Stimulated activated naive B cell treated with anti-CD40 and anti-IgM and Interleukin-4, amounts not matched to agents 10 μg/mL and 1 μg/mL and 100 μg/mL, for 72 hours (primary cell): ENCODE measurements at regions not wholly inside any gene's neighbourhood (a gene's known extent, or its start where the extent isn't known, plus 50 kb on each side); places are given as distances from the start of the nearest gene placed in this dataset.

Source experiments
- ATAC-seq, 2 donors: fragments of 150-1000 bp; cut with Tn5 transposase; replicated peaks; 2 replicates each; pipeline ENCODE4 v1.10.0; 2021; ENCODE audit warnings: moderate library complexity in 1 of 2
- DNase-seq: peaks from one replicate; pipeline ENCODE4 v3.0.0; 2021
- H3K27ac Mint-ChIP-seq: one replicate; pipeline ENCODE4 v1.8.0; 2022; ENCODE audit warnings: mild to moderate bottlenecking, mixed read lengths
- H3K27me3 Mint-ChIP-seq, 2 donors: one replicate each; pipeline ENCODE4 v1.8.0; 2022; ENCODE audit warnings: mixed read lengths in 2 of 2
- H3K36me3 Mint-ChIP-seq, 2 donors: one replicate each; pipeline ENCODE4 v1.8.0; 2022; ENCODE audit warnings: mixed read lengths in 2 of 2, mild to moderate bottlenecking in 1 of 2
- H3K4me1 Mint-ChIP-seq, 2 donors: one replicate each; pipeline ENCODE4 v1.8.0; 2022; ENCODE audit warnings: mixed read lengths in 2 of 2, mild to moderate bottlenecking in 1 of 2
- H3K4me3 Mint-ChIP-seq, 2 donors: one replicate each; pipeline ENCODE4 v1.8.0; 2022; ENCODE audit warnings: mild to moderate bottlenecking in 2 of 2, mixed read lengths in 2 of 2, moderate library complexity in 1 of 2
- H3K9me3 Mint-ChIP-seq, 2 donors: one replicate each; pipeline ENCODE4 v1.8.0; 2022; ENCODE audit warnings: mixed read lengths in 2 of 2, mild to moderate bottlenecking in 1 of 2

GRCh38 chr6:134520181-134521115 lies 202.5 kb upstream of the SGK1 start:
- no peak for DNase-seq
- Mint-ChIP-seq H3K27ac (no peak overlapping the region), H3K36me3 (no peaks in the 10 kb centered on the region), H3K4me3 (no peak overlapping the region), H3K4me1 (peaks cover 10 to 26% of the 10 kb centered on the region in 2 donors), H3K9me3 (no peaks in the 10 kb centered on the region), H3K27me3 (no peaks in the 10 kb centered on the region)
- ATAC-seq, result no peak

GRCh38 chr6:134519465-134519864 lies 201.6 kb upstream of the SGK1 start:
- DNase-seq (no peak), ATAC-seq (peak; percentile 61 to 65)
- Mint-ChIP-seq H3K9me3 (no peaks in the 10 kb centered on the region), H3K4me1 (peaks cover 10 to 26% of the 10 kb centered on the region in 2 donors), H3K36me3 (no peaks in the 10 kb centered on the region), H3K27ac (no peak overlapping the region), H3K27me3 (no peaks in the 10 kb centered on the region), H3K4me3 (peak overlapping the region in 1 of 2 donors; percentile 47)

DNA sequence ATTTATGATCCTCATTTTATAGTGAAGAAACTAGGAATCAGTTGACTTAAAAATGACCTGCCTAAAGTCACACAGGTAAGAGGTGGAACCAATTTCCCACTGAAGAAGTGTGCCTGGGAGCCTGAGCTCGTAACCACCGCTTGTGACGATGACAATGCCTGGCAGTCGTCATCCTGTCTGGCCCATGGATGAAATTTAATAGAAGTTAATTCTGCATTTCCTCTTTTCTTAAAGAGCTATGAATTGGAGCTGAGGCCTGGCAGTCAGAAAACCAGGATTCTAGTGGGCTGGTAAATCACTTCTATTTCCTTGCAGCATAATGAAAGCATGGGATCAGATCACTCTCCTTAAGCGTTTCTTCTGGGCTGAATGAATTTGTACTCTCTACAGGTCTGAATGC lies 200.0 kb upstream of the SGK1 start:
- Mint-ChIP-seq H3K27ac (no peak overlapping the region), H3K36me3 (no peaks in the 10 kb centered on the region)

DNA sequence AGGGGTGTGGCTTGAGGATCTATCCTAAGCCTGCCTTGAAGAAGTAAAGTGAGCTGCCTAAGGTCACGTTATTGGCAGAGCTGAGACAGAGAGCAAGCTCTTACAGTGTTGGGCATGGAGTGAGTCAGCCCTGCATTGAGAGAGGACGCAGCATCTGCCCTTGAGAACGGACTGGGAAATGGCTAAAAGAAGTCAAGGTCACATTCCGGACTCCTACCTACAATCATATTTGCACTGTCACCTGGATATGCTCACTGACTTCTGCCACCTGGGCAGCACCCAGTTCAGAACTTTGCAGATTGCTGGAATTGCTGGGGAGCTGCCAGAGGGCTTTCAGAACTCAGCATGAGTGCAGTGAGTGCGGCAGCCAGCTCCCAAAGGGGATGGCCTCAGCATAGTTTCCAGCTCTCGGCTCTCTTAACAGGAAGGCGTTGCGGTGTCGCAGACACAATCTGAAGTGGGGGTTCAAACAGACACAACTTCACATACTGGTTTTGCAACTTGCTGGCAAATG lies 199.3 kb upstream of the SGK1 start:
- H3K27ac Mint-ChIP-seq, result no peak overlapping the region
- H3K27me3 Mint-ChIP-seq, result no peaks in the 10 kb centered on the region
- DNase-seq, result no peak
- no peaks in the 10 kb centered on the region for H3K36me3 Mint-ChIP-seq
- no peak for ATAC-seq
- H3K4me1 Mint-ChIP-seq, result peaks cover 14 to 28% of the 10 kb centered on the region in 2 donors
- no peaks in the 10 kb centered on the region for H3K9me3 Mint-ChIP-seq
- H3K4me3 Mint-ChIP-seq, result no peak overlapping the region

More for the DNA sequence above, 200.0 kb upstream of the SGK1 start:
- DNase-seq (no peak), ATAC-seq (no peak)
- peaks cover 13 to 26% of the 10 kb centered on the region in 2 donors for H3K4me1 Mint-ChIP-seq
- H3K9me3 Mint-ChIP-seq, result no peaks in the 10 kb centered on the region
- no peak overlapping the region for H3K4me3 Mint-ChIP-seq
- H3K27me3 Mint-ChIP-seq, result no peaks in the 10 kb centered on the region

DNA sequence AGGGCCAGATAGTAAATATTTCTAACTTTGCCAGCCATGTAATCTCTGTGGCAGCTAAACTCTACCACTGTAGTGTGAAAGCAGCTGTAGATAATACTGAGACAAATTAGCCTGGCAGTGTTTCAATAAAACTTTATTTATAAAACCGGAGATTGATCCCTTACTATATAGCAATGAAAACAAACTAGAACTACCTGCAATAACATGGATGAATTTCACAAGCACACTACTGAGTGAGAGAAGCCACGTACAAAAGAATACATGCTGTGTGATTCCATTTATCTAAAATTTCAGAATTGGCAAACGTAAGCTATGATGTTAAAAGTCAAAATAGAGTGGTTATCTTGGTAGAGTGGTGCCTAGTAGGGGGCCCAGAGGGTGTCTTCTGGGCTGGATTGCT lies 198.7 kb upstream of the SGK1 start:
- no peaks in the 10 kb centered on the region for H3K9me3 Mint-ChIP-seq
- DNase-seq, result no peak
- no peak overlapping the region for H3K27ac Mint-ChIP-seq
- no peak for ATAC-seq
- H3K4me3 Mint-ChIP-seq, result no peak overlapping the region
- H3K4me1 Mint-ChIP-seq, result peaks cover 16 to 34% of the 10 kb centered on the region in 2 donors
- H3K27me3 Mint-ChIP-seq, result no peaks in the 10 kb centered on the region
- no peaks in the 10 kb centered on the region for H3K36me3 Mint-ChIP-seq

GRCh38 chr6:134515986-134516385 lies 198.1 kb upstream of the SGK1 start:
- Mint-ChIP-seq H3K4me3 (no peak overlapping the region), H3K36me3 (no peaks in the 10 kb centered on the region), H3K9me3 (no peaks in the 10 kb centered on the region), H3K27ac (no peak overlapping the region), H3K4me1 (peaks cover 13 to 39% of the 10 kb centered on the region in 2 donors), H3K27me3 (no peaks in the 10 kb centered on the region)
- no peak for DNase-seq
- ATAC-seq, result no peak

- Mint-ChIP-seq H3K4me1 (peaks cover 9 to 21% of the 10 kb centered on the region in 2 donors), H3K4me3 (no peak overlapping the region), H3K9me3 (no peaks in the 10 kb centered on the region), H3K27me3 (no peaks in the 10 kb centered on the region), H3K27ac (no peak overlapping the region), H3K36me3 (no peaks in the 10 kb centered on the region)
- ATAC-seq (no peak), DNase-seq (no peak)
Measured at GRCh38 chr6:134512981-134513391, 195.1 kb upstream of the SGK1 start.

DNA sequence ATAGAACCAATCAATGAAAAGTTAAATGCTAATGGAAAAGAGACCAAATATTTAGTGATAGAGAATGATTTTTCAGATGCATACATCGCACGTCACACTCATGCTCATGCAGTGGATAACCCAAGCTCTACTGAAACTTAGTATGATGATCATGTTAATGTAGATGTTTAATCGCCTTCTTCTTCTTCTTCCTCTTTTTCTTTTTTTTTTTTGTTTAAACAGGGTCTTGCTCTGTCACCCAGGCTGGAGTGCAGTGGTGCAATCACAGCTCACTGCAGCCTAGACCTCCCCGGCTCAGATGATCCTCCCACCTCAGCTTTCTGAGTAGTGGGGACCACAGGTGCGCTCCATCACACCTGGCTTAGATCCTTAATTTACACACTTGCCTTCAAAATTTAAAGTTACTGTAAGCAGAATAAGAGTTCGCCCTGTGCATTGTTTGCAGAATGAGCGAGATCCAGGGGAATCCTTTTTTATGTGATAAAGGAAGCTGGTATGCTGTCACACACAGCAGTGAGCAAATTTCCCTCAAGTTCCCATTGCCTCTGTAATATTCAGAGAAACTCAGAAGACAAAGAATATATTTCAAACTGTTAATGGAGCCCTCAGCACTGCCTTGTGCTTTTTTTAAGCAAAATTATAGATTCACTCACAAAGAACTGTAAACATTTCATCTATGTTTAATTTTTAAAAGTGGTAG lies 194.2 kb upstream of the SGK1 start:
- no peaks in the 10 kb centered on the region for H3K36me3 Mint-ChIP-seq
- no peaks in the 10 kb centered on the region for H3K9me3 Mint-ChIP-seq
- peaks cover 7 to 17% of the 10 kb centered on the region in 2 donors for H3K4me1 Mint-ChIP-seq
- ATAC-seq, result no peak
- no peak overlapping the region for H3K4me3 Mint-ChIP-seq
- no peak overlapping the region for H3K27ac Mint-ChIP-seq
- DNase-seq, result no peak
- H3K27me3 Mint-ChIP-seq, result no peaks in the 10 kb centered on the region

GRCh38 chr6:134510920-134511319 lies 193.0 kb upstream of the SGK1 start:
- ATAC-seq, result no peak
- no peaks in the 10 kb centered on the region for H3K9me3 Mint-ChIP-seq
- H3K4me1 Mint-ChIP-seq, result peaks cover 7 to 16% of the 10 kb centered on the region in 2 donors
- no peaks in the 10 kb centered on the region for H3K36me3 Mint-ChIP-seq
- no peak overlapping the region for H3K27ac Mint-ChIP-seq
- no peak overlapping the region for H3K4me3 Mint-ChIP-seq
- DNase-seq, result no peak
- no peaks in the 10 kb centered on the region for H3K27me3 Mint-ChIP-seq

DNA sequence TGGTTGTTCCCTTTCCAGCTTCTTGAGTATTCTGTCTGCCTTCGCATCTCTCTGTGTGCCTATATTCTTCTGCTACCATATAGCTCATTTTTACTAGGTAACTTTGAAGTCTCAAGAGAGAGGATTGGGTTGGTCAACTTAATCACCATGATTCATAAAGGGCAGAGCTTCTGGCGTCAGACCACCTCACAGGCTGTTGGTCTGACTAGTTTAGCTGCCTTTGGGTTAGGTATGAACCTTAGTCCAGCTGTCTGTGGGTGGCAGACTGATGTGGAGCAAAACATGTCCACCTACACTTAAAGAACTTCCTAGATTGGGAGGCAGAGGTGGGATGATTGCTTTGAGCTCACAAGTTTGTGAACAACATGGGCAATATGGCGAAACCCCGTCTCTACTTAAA lies 192.2 kb upstream of the SGK1 start:
- Mint-ChIP-seq H3K27ac (no peak overlapping the region), H3K9me3 (no peaks in the 10 kb centered on the region), H3K4me1 (peaks cover 7 to 16% of the 10 kb centered on the region in 2 donors), H3K36me3 (no peaks in the 10 kb centered on the region), H3K4me3 (no peak overlapping the region), H3K27me3 (no peaks in the 10 kb centered on the region)
- ATAC-seq, result no peak
- no peak for DNase-seq

DNA sequence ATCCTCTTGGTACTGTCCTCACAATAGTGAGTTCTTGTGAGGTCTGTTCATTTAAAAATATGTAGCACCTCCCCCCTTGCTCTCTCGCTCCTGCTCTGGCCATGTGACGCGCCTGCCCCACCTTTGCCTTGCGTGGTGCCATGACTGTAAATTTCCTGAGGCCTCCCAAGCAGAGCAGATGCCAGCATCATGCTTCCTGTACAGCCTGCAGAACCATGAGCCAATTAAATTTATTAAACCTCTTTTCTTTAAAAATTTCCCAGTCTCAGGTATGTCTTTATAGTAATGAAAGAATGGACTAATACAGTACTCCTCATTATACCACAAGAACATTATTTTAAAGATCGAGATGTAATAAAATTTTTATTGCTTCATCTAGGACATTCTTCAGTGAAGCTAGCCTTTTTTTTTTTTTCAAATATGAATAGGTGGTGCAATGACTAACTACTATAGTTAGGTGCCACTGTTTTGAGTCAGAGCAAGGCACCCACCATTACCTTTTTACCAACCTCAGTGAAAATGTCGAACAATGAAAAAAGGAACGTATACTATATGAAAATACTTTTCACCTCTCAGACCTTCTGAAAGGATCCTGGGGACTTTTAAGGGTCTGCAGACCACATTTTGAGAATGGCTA lies 191.1 kb upstream of the SGK1 start:
- H3K36me3 Mint-ChIP-seq, result no peaks in the 10 kb centered on the region
- no peaks in the 10 kb centered on the region for H3K27me3 Mint-ChIP-seq
- no peaks in the 10 kb centered on the region for H3K9me3 Mint-ChIP-seq
- no peak for DNase-seq
- no peak overlapping the region for H3K4me3 Mint-ChIP-seq
- peaks cover 7 to 16% of the 10 kb centered on the region in 2 donors for H3K4me1 Mint-ChIP-seq
- H3K27ac Mint-ChIP-seq, result no peak overlapping the region
- ATAC-seq, result no peak

DNA sequence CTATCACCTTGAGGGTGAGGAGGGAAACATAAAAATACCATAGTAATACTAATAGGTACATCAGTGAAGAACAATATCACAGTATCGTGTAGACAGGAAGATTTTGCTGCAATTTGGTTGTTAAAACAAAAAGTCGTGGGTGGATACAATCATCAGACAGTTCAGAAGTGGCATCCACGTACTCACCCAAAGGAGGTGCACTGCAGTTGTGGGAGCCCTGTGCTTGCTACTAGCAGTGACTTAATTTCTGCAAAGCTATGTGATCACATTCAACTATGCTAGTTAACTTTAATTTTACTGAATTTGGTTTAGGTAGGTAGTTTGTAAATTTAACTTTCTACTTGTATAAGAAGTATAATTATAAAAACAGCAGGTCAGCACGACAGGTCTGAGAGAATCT lies 188.2 kb upstream of the SGK1 start:
- Mint-ChIP-seq H3K4me3 (no peak overlapping the region), H3K9me3 (no peaks in the 10 kb centered on the region), H3K27me3 (no peaks in the 10 kb centered on the region), H3K4me1 (peaks cover 0 to 10% of the 10 kb centered on the region in 2 donors), H3K27ac (no peak overlapping the region), H3K36me3 (no peaks in the 10 kb centered on the region)
- no peak for ATAC-seq
- DNase-seq, result no peak

DNA sequence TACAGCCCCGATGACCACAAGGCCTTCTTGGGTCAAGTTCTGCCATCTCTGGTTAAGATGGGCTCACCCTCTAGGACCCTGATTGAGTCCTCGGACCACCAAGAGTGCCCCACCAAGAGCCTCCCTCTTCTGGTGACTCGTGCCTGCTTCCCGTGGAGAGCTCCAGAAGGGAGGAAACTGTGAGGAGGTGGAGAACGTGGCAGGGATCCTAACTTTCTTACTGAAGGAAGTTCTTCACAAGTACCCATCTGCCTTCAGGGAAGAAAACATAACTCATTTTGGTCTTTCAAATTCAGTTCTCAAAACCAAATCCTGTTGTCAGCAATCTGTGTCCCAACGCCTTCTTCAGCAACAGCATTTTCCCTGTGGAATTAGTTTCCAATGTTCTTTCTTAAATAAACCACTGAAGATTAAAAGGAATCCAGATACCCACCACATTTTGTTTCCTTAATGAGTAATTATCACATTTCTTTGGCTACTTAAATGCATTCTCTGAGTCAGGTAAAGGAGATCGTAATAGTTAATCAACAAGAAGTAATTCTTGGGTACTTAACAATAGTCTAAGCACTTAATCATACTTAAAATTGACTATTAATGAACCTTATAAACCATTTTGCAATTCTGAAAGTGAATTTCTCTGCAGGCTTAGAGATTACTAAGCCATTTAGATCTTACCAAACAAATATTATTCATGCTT lies 185.8 kb upstream of the SGK1 start:
- no peaks in the 10 kb centered on the region for H3K9me3 Mint-ChIP-seq
- H3K27me3 Mint-ChIP-seq, result no peaks in the 10 kb centered on the region
- no peak overlapping the region for H3K4me3 Mint-ChIP-seq
- no peak overlapping the region for H3K27ac Mint-ChIP-seq
- no peak for ATAC-seq
- DNase-seq, result no peak
- H3K36me3 Mint-ChIP-seq, result no peaks in the 10 kb centered on the region
- H3K4me1 Mint-ChIP-seq, result peaks cover 0 to 6% of the 10 kb centered on the region in 2 donors
